Esophagus squamous epithelium (tissue), 5 donors: ENCODE measurements at regions not wholly inside any gene's neighbourhood (a gene's known extent, or its start where the extent isn't known, plus 50 kb on each side); places are given as distances from the start of the nearest gene placed in this dataset.
"Not testable (repeated sequence)": the region's sequence is repeated elsewhere in the genome, so short reads cannot be mapped to it uniquely, and the experiment has no call there.

Experiments used
- DNase-seq: peaks from one replicate; lab custom pipeline; 2025; lab: John Stamatoyannopoulos, UW
- H3K27ac ChIP-seq, 4 donors: fragments of 200-600 bp; sonication (generic); one replicate each; pipeline ENCODE4 v1.5.1; 2016 to 2019; ENCODE audit warnings: mild to moderate bottlenecking in 1 of 4
- H3K27me3 ChIP-seq, 4 donors: fragments of 200-600 bp; sonication (generic); 1 replicate in 3 of 4; 2 replicates in 1 of 4; pipeline versions ENCODE4 v1.5.1 to v1.6.0; 2017 to 2021; ENCODE audit warnings: antibody characterized with exemption in 1 of 4
- H3K36me3 ChIP-seq, 3 donors: fragments of 200-600 bp; sonication (generic); one replicate each; pipeline ENCODE4 v1.5.1; 2016 to 2019
- H3K4me1 ChIP-seq, 3 donors: fragments of 200-600 bp; sonication (generic); one replicate each; pipeline ENCODE4 v1.5.1; 2017 to 2019
- H3K4me3 ChIP-seq, 4 donors: fragments of 200-600 bp; sonication (generic); 1 replicate in 3 of 4; 2 replicates in 1 of 4; pipeline ENCODE4 v1.5.1; 2016 to 2019; ENCODE audit warnings: mild to moderate bottlenecking in 2 of 4, moderate library complexity in 1 of 4
- H3K9me3 ChIP-seq, 3 donors: fragments of 200-600 bp; sonication (generic); one replicate each; pipeline ENCODE4 v1.5.1; 2016 to 2019
- CTCF ChIP-seq, 6 experiments: fragments of 450-650 bp in 4 of 6; fragments of 200-600 bp in 2 of 6; sonication (generic) in 2 of 6; IDR thresholded peaks; one replicate each; pipeline ENCODE4 v1.5.1; 2016 to 2019; ENCODE audit warnings: antibody characterized with exemption in 6 of 6, mild to moderate bottlenecking in 4 of 6, moderate library complexity in 4 of 6
- POLR2A ChIP-seq, 4 donors: fragments of 450-650 bp; IDR thresholded peaks; one replicate each; pipeline ENCODE4 v1.6.1; 2017; ENCODE audit warnings: antibody characterized with exemption in 4 of 4, mild to moderate bottlenecking in 4 of 4, moderate library complexity in 3 of 4
- WGBS, 2 donors: methylation state at CpG; one replicate each; pipeline ENCODE4 v1.1.5; 2018; 5-methylcytosine and 5-hydroxymethylcytosine counted together
- intact Hi-C: fragments of 100-400 bp; cut with DNase I; formaldehyde crosslinking; loops from one replicate; pipeline ENCODE4 v1.15.0; 2022
- donor health status: DM: yes; HTN: yes; CAD: no.

GRCh38 chr5:162248107-162248713 is 180.6 kb downstream of the GABRG2 start:
- WGBS, 2 donors = 71 to 76% methylated on average over 10 to 11 of the region's 11 CpGs
- TF ChIP-seq CTCF (IDR thresholded peaks at IDR 0.05) = no peak
- TF ChIP-seq POLR2A (IDR thresholded peaks at IDR 0.05) = no peak
- intact Hi-C loops = no loop called here
- no peak overlapping the region for H3K4me3 ChIP-seq
- H3K4me1 ChIP-seq = no peaks in the 10 kb centered on the region
- H3K36me3 ChIP-seq = no peaks in the 10 kb centered on the region
- DNase-seq = no peak
- no peak overlapping the region for H3K27ac ChIP-seq
- no peaks in the 10 kb centered on the region for H3K27me3 ChIP-seq
- H3K9me3 ChIP-seq = no peaks in the 10 kb centered on the region

- TF ChIP-seq POLR2A (IDR thresholded peaks at IDR 0.05) (no peak), CTCF (IDR thresholded peaks at IDR 0.05) (no peak)
- Histone ChIP-seq H3K4me3 (no peak overlapping the region), H3K27me3 (no peaks in the 10 kb centered on the region), H3K36me3 (no peaks in the 10 kb centered on the region), H3K9me3 (no peaks in the 10 kb centered on the region), H3K4me1 (no peaks in the 10 kb centered on the region), H3K27ac (no peak overlapping the region)
- no peak for DNase-seq
- intact Hi-C loops = no loop called here
- 22 to 73% methylated on average over 1 of the region's 1 CpG for WGBS, 2 donors
These were observed 189.1 kb downstream of the GABRG2 start for GRCh38 chr5:162256711-162257110.

- WGBS, 2 donors = 73 to 80% methylated on average over 12 of the region's 12 CpGs
- intact Hi-C loops = no loop called here
These were observed 201.3 kb downstream of the GABRG2 start for GRCh38 chr5:162268694-162269481.

GRCh38 chr5:162272417-162272816 is 204.8 kb downstream of the GABRG2 start:
- no peaks in the 10 kb centered on the region for H3K36me3 ChIP-seq
- H3K9me3 ChIP-seq = no peaks in the 10 kb centered on the region
- H3K27ac ChIP-seq = no peak overlapping the region
- intact Hi-C loops = no loop called here
- no peak overlapping the region for H3K4me3 ChIP-seq
- WGBS, 2 donors = 60 to 78% methylated on average over 1 of the region's 1 CpG
- H3K4me1 ChIP-seq = no peaks in the 10 kb centered on the region
- TF ChIP-seq CTCF (IDR thresholded peaks at IDR 0.05) = no peak
- no peak for TF ChIP-seq POLR2A (IDR thresholded peaks at IDR 0.05)
- DNase-seq = no peak
- H3K27me3 ChIP-seq = no peaks in the 10 kb centered on the region

More at GRCh38 chr5:162268694-162269481, 201.3 kb downstream of the GABRG2 start:
- no peaks in the 10 kb centered on the region for H3K4me1 ChIP-seq
- TF ChIP-seq CTCF (IDR thresholded peaks at IDR 0.05) = no peak
- no peak for TF ChIP-seq POLR2A (IDR thresholded peaks at IDR 0.05)
- no peak overlapping the region for H3K4me3 ChIP-seq
- DNase-seq = no peak
- no peaks in the 10 kb centered on the region for H3K9me3 ChIP-seq
- no peaks in the 10 kb centered on the region for H3K36me3 ChIP-seq
- H3K27ac ChIP-seq = no peak overlapping the region
- no peaks in the 10 kb centered on the region for H3K27me3 ChIP-seq

- Histone ChIP-seq H3K4me3 (no peak overlapping the region), H3K4me1 (no peaks in the 10 kb centered on the region), H3K36me3 (no peaks in the 10 kb centered on the region), H3K9me3 (no peaks in the 10 kb centered on the region), H3K27me3 (no peaks in the 10 kb centered on the region), H3K27ac (no peak overlapping the region)
- DNase-seq = no peak
- intact Hi-C loops = no loop called here
- no peak for TF ChIP-seq POLR2A (IDR thresholded peaks at IDR 0.05)
- TF ChIP-seq CTCF (IDR thresholded peaks at IDR 0.05) = no peak
These were observed 207.1 kb downstream of the GABRG2 start for GRCh38 chr5:162274679-162275078.

GRCh38 chr5:162275387-162275786 is 207.8 kb downstream of the GABRG2 start:
- H3K27me3 ChIP-seq, DNase-seq, H3K9me3 ChIP-seq, H3K4me3 ChIP-seq, H3K27ac ChIP-seq, H3K4me1 ChIP-seq, H3K36me3 ChIP-seq, intact Hi-C loops: not testable (repeated sequence)
- WGBS, 2 donors = 67 to 70% methylated on average over 4 of the region's 4 CpGs
